A549 (cell line): ENCODE measurements at regions not wholly inside any gene's neighbourhood (a gene's known extent, or its start where the extent isn't known, plus 50 kb on each side); places are given as distances from the start of the nearest gene placed in this dataset.

Source experiments
- ATAC-seq, 2 experiments: fragments of 200-7000 bp in 1 of 2; fragments of >200 bp in 1 of 2; cut with Nextera tagmentation in 1 of 2; cut with Tn5 transposase in 1 of 2; 3 replicates each; pipeline versions ENCODE4 v1.8.0 to v1.9.1; 2018 to 2020; ENCODE audit warnings: mild to moderate bottlenecking in 1 of 2, moderate library complexity in 1 of 2
- CTCF ChIA-PET: fragments of 300-600 bp; sonication (Branson Sonifier 250); formaldehyde crosslinking; extraction: SDS; loops from one replicate; lab custom pipeline; 2021; ENCODE audit warnings: antibody characterized with exemption, inconsistent platforms; lab: Yijun Ruan, JAX
- POLR2A ChIA-PET: fragments of 350-600 bp; formaldehyde crosslinking; extraction: SDS; loops from one replicate; lab custom pipeline; 2021; ENCODE audit warnings: antibody characterized with exemption, inconsistent platforms; lab: Yijun Ruan, JAX
- DNase-seq, 2 experiments: peaks; one replicate each; pipeline versions ENCODE4 v3.0.0 to v3.0.0-alpha.2; 2011 to 2016; ENCODE audit warnings: low read depth in 1 of 2, low spot score in 1 of 2
- FAIRE-seq: peaks from 2 replicates; lab custom pipeline; 2011; peaks lifted over from hg19 to GRCh38; lab: Jason Lieb, UNC
- H3K27ac ChIP-seq, 2 experiments: fragments of >200 bp; sonication (Bioruptor Twin); formaldehyde crosslinking; 3 replicates each; pipeline ENCODE4 v1.5.1; 2016 to 2017
- H3K4me1 ChIP-seq: fragments of >200 bp; sonication (Bioruptor Twin); formaldehyde crosslinking; 3 replicates; pipeline ENCODE4 v1.6.1; 2016
- H3K4me2 ChIP-seq: fragments of >200 bp; sonication (Bioruptor Twin); formaldehyde crosslinking; 3 replicates; pipeline ENCODE4 v1.6.1; 2016
- H3K4me3 ChIP-seq: fragments of >200 bp; sonication (Bioruptor Twin); formaldehyde crosslinking; 3 replicates; pipeline ENCODE4 v1.5.1; 2016
- H3K9me3 ChIP-seq: fragments of >200 bp; sonication (Bioruptor Twin); formaldehyde crosslinking; 3 replicates; pipeline ENCODE4 v1.6.1; 2016
- BCL3 ChIP-seq: fragments of >200 bp; sonication (Bioruptor Twin); formaldehyde crosslinking; IDR thresholded peaks from 3 replicates; pipeline ENCODE4 v1.6.1; 2016
- ESRRA ChIP-seq: fragments of 150-350 bp; IDR thresholded peaks from 2 replicates; pipeline ENCODE4 v1.6.1; 2014; ENCODE audit warnings: mild to moderate bottlenecking, low read length, borderline replicate concordance
- FOSL2 ChIP-seq, 2 experiments: fragments of 450-650 bp in 1 of 2; fragments of >200 bp in 1 of 2; sonication (Bioruptor Twin) in 1 of 2; formaldehyde crosslinking; IDR thresholded peaks; 2 replicates each; pipeline versions ENCODE4 v1.5.0 to v1.6.1; 2016 to 2020; ENCODE audit warnings: mild to moderate bottlenecking in 1 of 2, moderate library complexity in 1 of 2
- HEYL ChIP-seq: fragments of 250-450 bp; sonication (Bioruptor Pico); IDR thresholded peaks from 2 replicates; pipeline ENCODE4 v1.8.0; 2021; ENCODE audit warnings: mild to moderate bottlenecking, moderate library complexity
- HOXA7 ChIP-seq: fragments of 250-450 bp; sonication (Bioruptor Pico); IDR thresholded peaks from 2 replicates; pipeline ENCODE4 v1.5.0; 2020; ENCODE audit warnings: mild to moderate bottlenecking, moderate library complexity
- JUN ChIP-seq, 2 experiments: fragments of >200 bp; sonication (Bioruptor Twin); formaldehyde crosslinking; IDR thresholded peaks; 2 replicates in 1 of 2; 3 replicates in 1 of 2; pipeline ENCODE4 v1.6.1; 2016 to 2017
- KDM1A ChIP-seq: fragments of 200-600 bp; sonication (generic); IDR thresholded peaks from 2 replicates; pipeline ENCODE4 v1.6.1; 2016; ENCODE audit warnings: low read depth, mild to moderate bottlenecking
- KDM5A ChIP-seq: fragments of 200-600 bp; sonication (generic); IDR thresholded peaks from 2 replicates; pipeline ENCODE4 v1.6.1; 2016; ENCODE audit warnings: antibody characterized with exemption, mild to moderate bottlenecking
- MAFK ChIP-seq: fragments of 450-650 bp; IDR thresholded peaks from 2 replicates; pipeline ENCODE4 v1.6.1; 2014; ENCODE audit not compliant: partially characterized antibody
- MAX ChIP-seq: IDR thresholded peaks from 2 replicates; pipeline ENCODE4 v1.6.1; 2012
- MAZ ChIP-seq: fragments of 150-350 bp; IDR thresholded peaks from 2 replicates; pipeline ENCODE4 v1.6.1; 2014; ENCODE audit warnings: antibody characterized with exemption, low read depth, low read length, borderline replicate concordance
- NFE2L2 ChIP-seq: fragments of 150-350 bp; conservative IDR thresholded peaks from 2 replicates; pipeline ENCODE4 v1.6.1; 2014; ENCODE audit warnings: low read length
- RARB ChIP-seq: fragments of 250-450 bp; sonication (Bioruptor Pico); IDR thresholded peaks from 2 replicates; pipeline ENCODE4 v1.8.0; 2021; ENCODE audit warnings: mild to moderate bottlenecking, moderate library complexity
- RCOR1 ChIP-seq: fragments of 150-350 bp; IDR thresholded peaks from 2 replicates; pipeline ENCODE4 v1.6.1; 2014; ENCODE audit warnings: antibody characterized with exemption, low read length, low read depth
- REST ChIP-seq: fragments of 200-600 bp; sonication (generic); IDR thresholded peaks from 2 replicates; pipeline ENCODE4 v1.6.1; 2016; ENCODE audit warnings: antibody characterized with exemption, mild to moderate bottlenecking, moderate library complexity
- RFX5 ChIP-seq: fragments of 450-650 bp; IDR thresholded peaks from 2 replicates; pipeline ENCODE4 v1.7.1; 2014; ENCODE audit warnings: antibody characterized with exemption, mild to moderate bottlenecking, moderate library complexity
- SMC3 ChIP-seq: fragments of >200 bp; sonication (Bioruptor Twin); formaldehyde crosslinking; IDR thresholded peaks from 3 replicates; pipeline ENCODE4 v1.6.1; 2018; ENCODE audit warnings: inconsistent platforms
- SREBF2 ChIP-seq: fragments of 450-650 bp; IDR thresholded peaks from 2 replicates; pipeline ENCODE4 v1.6.1; 2014; ENCODE audit warnings: mild to moderate bottlenecking, moderate library complexity
- TFCP2L1 ChIP-seq: fragments of 250-450 bp; sonication (Bioruptor Pico); IDR thresholded peaks from 2 replicates; pipeline ENCODE4 v1.5.0; 2021; ENCODE audit warnings: mild to moderate bottlenecking
- TP53 ChIP-seq: fragments of 250-450 bp; sonication (Bioruptor Pico); IDR thresholded peaks from 2 replicates; pipeline ENCODE4 v1.5.0; 2021; ENCODE audit warnings: mild to moderate bottlenecking, moderate library complexity
- ZC3H11A ChIP-seq: fragments of 450-650 bp; IDR thresholded peaks from 2 replicates; pipeline ENCODE4 v1.6.1; 2014; ENCODE audit warnings: antibody characterized with exemption, mild to moderate bottlenecking
- ZFP36 ChIP-seq: fragments of 450-650 bp; IDR thresholded peaks from 2 replicates; pipeline ENCODE4 v1.6.1; 2014; ENCODE audit warnings: borderline replicate concordance; ENCODE audit not compliant: partially characterized antibody
- ZNF302 ChIP-seq: fragments of 250-450 bp; sonication (Bioruptor Pico); IDR thresholded peaks from 2 replicates; pipeline ENCODE4 v1.9.0; 2021; ENCODE audit warnings: inconsistent platforms, mild to moderate bottlenecking, moderate library complexity
- WGBS: methylation state at CpG from one replicate; pipeline ENCODE4 v1.1.6; 2017; ENCODE audit errors: missing lambda C conversion rate; 5-methylcytosine and 5-hydroxymethylcytosine counted together

- whole genome bisulfite sequencing: 65% methylated on average over 4 of the region's 4 CpGs
- Histone ChIP-seq H3K4me3 (no peak overlapping the region), H3K27ac (no peak overlapping the region), H3K9me3 (no peaks in the 10 kb centered on the region), H3K4me1 (peaks cover 5% of the 10 kb centered on the region), H3K4me2 (no peak overlapping the region)
- TF ChIP-seq RCOR1 (no peak), ZC3H11A (no peak), MAX (no peak), MAFK (no peak), TFCP2L1 (CRISPR knock-in tag) (no peak), SREBF2 (no peak), KDM5A (no peak), REST (no peak), TP53 (CRISPR knock-in tag) (no peak), RARB (CRISPR knock-in tag) (no peak), JUN (IDR thresholded peaks at IDR 0.05) (no peak), KDM1A (no peak), RFX5 (no peak), FOSL2 (IDR thresholded peaks at IDR 0.05) (no peak), FOSL2 (CRISPR knock-in tag; IDR thresholded peaks at IDR 0.05) (no peak), MAZ (no peak), ZFP36 (no peak)
- FAIRE-seq (no peak), DNase-seq (no peak), ATAC-seq (no peak)
- CTCF ChIA-PET: interaction anchor here (1.2 to 1.6 kb wide), 2 partner anchors 8 to 15 kb away, joined by 3 read pairs; no protein-coding TSS in a partner anchor
- POLR2A ChIA-PET: no interaction called here
Observed at GRCh38 chr6:169335301-169335700, 81.7 kb upstream of the THBS2 start.

GRCh38 chr6:169332250-169332649, 78.6 kb upstream of the THBS2 start:
- H3K4me1 ChIP-seq: no peaks in the 10 kb centered on the region
- no peak for ATAC-seq
- H3K27ac ChIP-seq: no peak overlapping the region
- WGBS: 79% methylated on average over 10 of the region's 10 CpGs
- CTCF ChIA-PET: no interaction called here
- no peak overlapping the region for H3K4me3 ChIP-seq
- TF ChIP-seq ESRRA (no peak), ZNF302 (CRISPR knock-in tag) (no peak), HEYL (no peak), SMC3 (no peak), BCL3 (no peak), HOXA7 (CRISPR knock-in tag) (no peak), MAZ (no peak), ZC3H11A (no peak), NFE2L2 (no peak)
- TF ChIP-seq, all 56 proteins: peak for 0
- FAIRE-seq (no peak), DNase-seq (no peak)
- Histone ChIP-seq H3K9me3 (no peaks in the 10 kb centered on the region), H3K4me2 (no peak overlapping the region)
- POLR2A ChIA-PET: no interaction called here
